HUES6 (cell line): ENCODE measurements at regions not wholly inside any gene's neighbourhood (a gene's known extent, or its start where the extent isn't known, plus 50 kb on each side); places are given as distances from the start of the nearest gene placed in this dataset.

Source experiments
- H3K27ac ChIP-seq: 2 replicates; pipeline ENCODE4 v1.7.0; 2013; ENCODE audit warnings: low read depth, mild to moderate bottlenecking, low read length, inconsistent platforms
- H3K27me3 ChIP-seq: 2 replicates; pipeline ENCODE4 v1.6.1; 2013; ENCODE audit warnings: low read length; ENCODE audit not compliant: control insufficient read depth, insufficient read depth
- H3K36me3 ChIP-seq: 2 replicates; pipeline ENCODE4 v1.6.1; 2013; ENCODE audit warnings: low read length; ENCODE audit not compliant: control insufficient read depth, insufficient read depth
- H3K4me1 ChIP-seq: 2 replicates; pipeline ENCODE4 v1.6.1; 2013; ENCODE audit warnings: low read length; ENCODE audit not compliant: control insufficient read depth, insufficient read depth
- H3K4me3 ChIP-seq: 2 replicates; pipeline ENCODE4 v1.5.1; 2013; ENCODE audit warnings: low read depth, low read length
- H3K9ac ChIP-seq: one replicate; pipeline ENCODE4 v1.6.1; 2013; ENCODE audit warnings: mild to moderate bottlenecking, low read length
- H3K9me3 ChIP-seq: 2 replicates; pipeline ENCODE4 v1.6.1; 2013; ENCODE audit warnings: low read depth, low read length; ENCODE audit not compliant: control insufficient read depth, insufficient read depth

- Histone ChIP-seq H3K9me3 (no peaks in the 10 kb centered on the region), H3K9ac (no peak overlapping the region), H3K27ac (no peak overlapping the region), H3K36me3 (no peaks in the 10 kb centered on the region), H3K4me1 (no peaks in the 10 kb centered on the region), H3K4me3 (no peak overlapping the region), H3K27me3 (no peaks in the 10 kb centered on the region)
Measured at GRCh38 chr3:145752576-145752975, 408.4 kb downstream of the PLOD2 start.

- Histone ChIP-seq H3K9me3 (no peaks in the 10 kb centered on the region), H3K4me3 (no peak overlapping the region), H3K4me1 (no peaks in the 10 kb centered on the region)
Measured at GRCh38 chr3:145754605-145755289, 406.2 kb downstream of the PLOD2 start.

GRCh38 chr3:145760036-145760435, 400.9 kb downstream of the PLOD2 start:
- H3K4me3 ChIP-seq, result no peak overlapping the region
- H3K27me3 ChIP-seq, result no peaks in the 10 kb centered on the region
- H3K36me3 ChIP-seq, result no peaks in the 10 kb centered on the region
- no peak overlapping the region for H3K9ac ChIP-seq
- no peaks in the 10 kb centered on the region for H3K4me1 ChIP-seq
- H3K9me3 ChIP-seq, result no peaks in the 10 kb centered on the region
- no peak overlapping the region for H3K27ac ChIP-seq

More at GRCh38 chr3:145754605-145755289, 406.2 kb downstream of the PLOD2 start:
- Histone ChIP-seq H3K36me3 (no peaks in the 10 kb centered on the region), H3K27ac (no peak overlapping the region), H3K27me3 (no peaks in the 10 kb centered on the region), H3K9ac (no peak overlapping the region)

GRCh38 chr3:145767909-145768308, 393.1 kb downstream of the PLOD2 start:
- no peaks in the 10 kb centered on the region for H3K36me3 ChIP-seq
- H3K4me3 ChIP-seq, result no peak overlapping the region
- no peaks in the 10 kb centered on the region for H3K27me3 ChIP-seq
- no peak overlapping the region for H3K27ac ChIP-seq
- no peaks in the 10 kb centered on the region for H3K4me1 ChIP-seq
- H3K9me3 ChIP-seq, result 0 out of 2 replicates have a peak, but pooled peaks cover 2% of the 10 kb centered on the region
- no peak overlapping the region for H3K9ac ChIP-seq

GRCh38 chr3:145776782-145777408, 384.1 kb downstream of the PLOD2 start:
- Histone ChIP-seq H3K36me3 (no peaks in the 10 kb centered on the region), H3K9me3 (no peaks in the 10 kb centered on the region), H3K4me3 (no peak overlapping the region), H3K9ac (no peak overlapping the region), H3K4me1 (no peaks in the 10 kb centered on the region), H3K27ac (no peak overlapping the region), H3K27me3 (no peaks in the 10 kb centered on the region)

GRCh38 chr3:145780301-145780700, 380.7 kb downstream of the PLOD2 start:
- Histone ChIP-seq H3K4me1 (no peaks in the 10 kb centered on the region), H3K27me3 (no peaks in the 10 kb centered on the region), H3K27ac (no peak overlapping the region), H3K9ac (no peak overlapping the region), H3K9me3 (no peaks in the 10 kb centered on the region), H3K36me3 (no peaks in the 10 kb centered on the region), H3K4me3 (no peak overlapping the region)

- H3K27me3 ChIP-seq, result no peaks in the 10 kb centered on the region
- no peaks in the 10 kb centered on the region for H3K36me3 ChIP-seq
- H3K4me1 ChIP-seq, result no peaks in the 10 kb centered on the region
- H3K4me3 ChIP-seq, result no peak overlapping the region
- no peak overlapping the region for H3K27ac ChIP-seq
- no peak overlapping the region for H3K9ac ChIP-seq
- no peaks in the 10 kb centered on the region for H3K9me3 ChIP-seq
Measured at GRCh38 chr3:145785668-145786067, 375.3 kb downstream of the PLOD2 start.

- Histone ChIP-seq H3K4me3 (no peak overlapping the region), H3K9ac (no peak overlapping the region), H3K27ac (no peak overlapping the region), H3K36me3 (no peaks in the 10 kb centered on the region), H3K9me3 (peaks cover 13% of the 10 kb centered on the region; the same call in 1 of the 2 replicates), H3K4me1 (peaks cover 20% of the 10 kb centered on the region), H3K27me3 (no peaks in the 10 kb centered on the region)
Measured at GRCh38 chr3:145798007-145798406, 363.0 kb downstream of the PLOD2 start.

- Histone ChIP-seq H3K9ac (no peak overlapping the region), H3K9me3 (peaks cover 11% of the 10 kb centered on the region; the same call in 1 of the 2 replicates), H3K4me3 (no peak overlapping the region), H3K27ac (no peak overlapping the region), H3K4me1 (peaks cover 20% of the 10 kb centered on the region), H3K36me3 (no peaks in the 10 kb centered on the region), H3K27me3 (no peaks in the 10 kb centered on the region)
Measured at GRCh38 chr3:145798696-145799537, 362.1 kb downstream of the PLOD2 start.

GRCh38 chr3:145801696-145802095, 359.3 kb downstream of the PLOD2 start:
- Histone ChIP-seq H3K27ac (no peak overlapping the region), H3K4me1 (peaks cover 20% of the 10 kb centered on the region), H3K9me3 (0 out of 2 replicates have a peak, but pooled peaks cover under 1% of the 10 kb centered on the region), H3K9ac (no peak overlapping the region), H3K36me3 (no peaks in the 10 kb centered on the region), H3K4me3 (no peak overlapping the region), H3K27me3 (no peaks in the 10 kb centered on the region)

GRCh38 chr3:145807990-145808389, 353.0 kb downstream of the PLOD2 start:
- no peaks in the 10 kb centered on the region for H3K4me1 ChIP-seq
- no peak overlapping the region for H3K27ac ChIP-seq
- H3K27me3 ChIP-seq, result no peaks in the 10 kb centered on the region
- H3K9ac ChIP-seq, result no peak overlapping the region
- no peaks in the 10 kb centered on the region for H3K36me3 ChIP-seq
- no peak overlapping the region for H3K4me3 ChIP-seq
- H3K9me3 ChIP-seq, result no peaks in the 10 kb centered on the region
